Hematopoietic multipotent progenitor cell treated with erythropoietin and hydrocortisone succinate and interleukin-3 and kit ligand, for 17 days (in vitro differentiated cells): ENCODE measurements at regions not wholly inside any gene's neighbourhood (a gene's known extent, or its start where the extent isn't known, plus 50 kb on each side); places are given as distances from the start of the nearest gene placed in this dataset.

ENCODE experiments used
- DNase-seq: peaks from one replicate; pipeline ENCODE4 v3.0.0-alpha.2; 2015; ENCODE audit warnings: low spot score

- no peak for DNase-seq
Observed at GRCh38 chr20:12371990-12372389, 454.3 kb downstream of the BTBD3 start.

- DNase-seq = no peak
Observed at GRCh38 chr20:12372557-12372956, 454.9 kb downstream of the BTBD3 start.

GRCh38 chr20:12375967-12376366, 458.3 kb downstream of the BTBD3 start:
- DNase-seq = no peak

GRCh38 chr20:12383821-12384220, 466.1 kb downstream of the BTBD3 start:
- no peak for DNase-seq

- DNase-seq = no peak
Observed at GRCh38 chr20:12386821-12387220, 469.1 kb downstream of the BTBD3 start.

- no peak for DNase-seq
Observed at GRCh38 chr20:12391099-12391498, 473.4 kb downstream of the BTBD3 start.

GRCh38 chr20:12394786-12395185, 477.1 kb downstream of the BTBD3 start:
- no peak for DNase-seq

GRCh38 chr20:12395353-12395752, 477.7 kb downstream of the BTBD3 start:
- no peak for DNase-seq

GRCh38 chr20:12395760-12396159, 478.1 kb downstream of the BTBD3 start:
- DNase-seq = no peak

- DNase-seq = no peak
Observed at GRCh38 chr20:12399110-12399836, 481.6 kb downstream of the BTBD3 start.

- DNase-seq = no peak
Observed at GRCh38 chr20:12404941-12405340, 487.2 kb downstream of the BTBD3 start.

- DNase-seq = no peak
Observed at GRCh38 chr20:12406978-12407377, 489.3 kb downstream of the BTBD3 start.

GRCh38 chr20:12409501-12409900, 491.8 kb downstream of the BTBD3 start:
- no peak for DNase-seq

GRCh38 chr20:12410783-12411182, 493.1 kb downstream of the BTBD3 start:
- no peak for DNase-seq

- DNase-seq = no peak
Observed at GRCh38 chr20:12411246-12411940, 493.7 kb downstream of the BTBD3 start.

GRCh38 chr20:12413116-12413515, 495.4 kb downstream of the BTBD3 start:
- no peak for DNase-seq

GRCh38 chr20:12414446-12415274, 497.0 kb downstream of the BTBD3 start:
- no peak for DNase-seq

GRCh38 chr20:12416281-12416680, 498.6 kb downstream of the BTBD3 start:
- no peak for DNase-seq

- DNase-seq = no peak
Observed at GRCh38 chr20:12433724-12434123, 516.0 kb downstream of the BTBD3 start.

- DNase-seq = no peak
Observed at GRCh38 chr20:12434672-12435071, 517.0 kb downstream of the BTBD3 start.

- no peak for DNase-seq
Observed at GRCh38 chr20:12435268-12435667, 517.6 kb downstream of the BTBD3 start.

GRCh38 chr20:12453711-12454110, 536.0 kb downstream of the BTBD3 start:
- DNase-seq = no peak

GRCh38 chr20:12455148-12455547, 537.5 kb downstream of the BTBD3 start:
- no peak for DNase-seq
